WERI-Rb-1 (cell line): ENCODE measurements at regions not wholly inside any gene's neighbourhood (a gene's known extent, or its start where the extent isn't known, plus 50 kb on each side); places are given as distances from the start of the nearest gene placed in this dataset.
"Not testable (repeated sequence)": the region's sequence is repeated elsewhere in the genome, so short reads cannot be mapped to it uniquely, and the experiment has no call there.

Source experiments
- DNase-seq: peaks from one replicate; pipeline ENCODE4 v3.0.0-alpha.2; 2020
- H3K27ac ChIP-seq: fragments of 250-450 bp; sonication (Bioruptor Pico); 2 replicates; pipeline ENCODE4 v1.5.1; 2020; ENCODE audit warnings: mild to moderate bottlenecking, moderate library complexity
- H3K27me3 ChIP-seq: fragments of 250-450 bp; sonication (Bioruptor Pico); 2 replicates; pipeline ENCODE4 v1.5.1; 2021; ENCODE audit warnings: mild to moderate bottlenecking, low read depth, moderate library complexity; ENCODE audit not compliant: insufficient read depth, severe bottlenecking
- H3K36me3 ChIP-seq: fragments of 250-450 bp; sonication (Bioruptor Pico); 2 replicates; pipeline ENCODE4 v1.5.1; 2020; ENCODE audit warnings: mild to moderate bottlenecking, moderate library complexity
- H3K4me3 ChIP-seq: 2 replicates; pipeline ENCODE4 v1.5.1; 2011; ENCODE audit warnings: low read depth, mild to moderate bottlenecking, control low read depth, low read length
- H3K9me3 ChIP-seq: fragments of 250-450 bp; sonication (Bioruptor Pico); 2 replicates; pipeline ENCODE4 v1.5.1; 2021; ENCODE audit warnings: mild to moderate bottlenecking, moderate library complexity; ENCODE audit not compliant: severe bottlenecking
- TF ChIP-seq, protein P1 (sequence below): IDR thresholded peaks from 2 replicates; pipeline ENCODE4 v1.5.1; 2011; ENCODE audit warnings: low read depth, mild to moderate bottlenecking, control low read depth, inconsistent platforms, low read length

DNA sequence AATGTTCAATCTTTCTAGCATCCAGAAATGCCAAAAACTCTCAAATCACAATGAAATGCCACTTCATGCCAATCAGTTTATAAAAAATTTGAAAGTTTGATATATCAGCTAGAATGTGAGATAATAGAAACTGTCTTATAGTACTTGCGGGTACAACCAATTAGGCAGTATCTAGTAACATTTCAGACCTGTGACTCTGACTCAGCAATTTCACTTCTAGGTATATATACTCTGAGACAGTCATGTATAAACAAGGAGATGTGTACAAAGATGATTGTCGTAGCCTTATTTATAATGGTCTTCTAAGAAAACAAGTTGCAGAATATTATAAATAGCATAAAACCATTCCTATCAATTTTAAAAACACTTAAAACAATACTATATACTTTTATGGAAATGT, 252.3 kb upstream of the PODXL start:
- DNase-seq, result no peak
- H3K9me3 ChIP-seq, result no peaks in the 10 kb centered on the region
- TF ChIP-seq, protein P1, sequence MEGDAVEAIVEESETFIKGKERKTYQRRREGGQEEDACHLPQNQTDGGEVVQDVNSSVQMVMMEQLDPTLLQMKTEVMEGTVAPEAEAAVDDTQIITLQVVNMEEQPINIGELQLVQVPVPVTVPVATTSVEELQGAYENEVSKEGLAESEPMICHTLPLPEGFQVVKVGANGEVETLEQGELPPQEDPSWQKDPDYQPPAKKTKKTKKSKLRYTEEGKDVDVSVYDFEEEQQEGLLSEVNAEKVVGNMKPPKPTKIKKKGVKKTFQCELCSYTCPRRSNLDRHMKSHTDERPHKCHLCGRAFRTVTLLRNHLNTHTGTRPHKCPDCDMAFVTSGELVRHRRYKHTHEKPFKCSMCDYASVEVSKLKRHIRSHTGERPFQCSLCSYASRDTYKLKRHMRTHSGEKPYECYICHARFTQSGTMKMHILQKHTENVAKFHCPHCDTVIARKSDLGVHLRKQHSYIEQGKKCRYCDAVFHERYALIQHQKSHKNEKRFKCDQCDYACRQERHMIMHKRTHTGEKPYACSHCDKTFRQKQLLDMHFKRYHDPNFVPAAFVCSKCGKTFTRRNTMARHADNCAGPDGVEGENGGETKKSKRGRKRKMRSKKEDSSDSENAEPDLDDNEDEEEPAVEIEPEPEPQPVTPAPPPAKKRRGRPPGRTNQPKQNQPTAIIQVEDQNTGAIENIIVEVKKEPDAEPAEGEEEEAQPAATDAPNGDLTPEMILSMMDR, result no peak
- no peaks in the 10 kb centered on the region for H3K27me3 ChIP-seq
- H3K27ac ChIP-seq, result no peak overlapping the region
- no peaks in the 10 kb centered on the region for H3K36me3 ChIP-seq
- H3K4me3 ChIP-seq, result no peak overlapping the region

DNA sequence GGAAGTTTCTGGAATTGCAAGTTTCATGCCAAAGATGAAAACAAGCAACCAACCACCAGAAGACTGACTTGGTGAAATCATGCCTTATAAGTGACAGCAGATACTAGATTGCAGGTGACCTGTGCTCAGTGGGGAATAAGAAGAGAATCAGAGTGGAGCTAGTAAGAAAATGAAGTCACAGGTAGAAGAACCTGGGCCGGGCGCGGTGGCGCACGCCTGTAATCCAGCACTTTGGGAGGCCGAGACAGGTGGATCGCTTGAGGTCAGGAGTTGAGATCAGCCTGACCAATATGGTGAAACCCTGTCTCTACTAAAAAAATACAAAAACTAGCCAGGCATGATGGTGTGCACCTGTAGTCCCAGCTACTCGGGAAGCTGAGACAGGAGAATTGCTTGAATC, 251.7 kb upstream of the PODXL start:
- not testable (repeated sequence) for H3K36me3 ChIP-seq, H3K4me3 ChIP-seq, H3K9me3 ChIP-seq, H3K27me3 ChIP-seq, H3K27ac ChIP-seq, DNase-seq

DNA sequence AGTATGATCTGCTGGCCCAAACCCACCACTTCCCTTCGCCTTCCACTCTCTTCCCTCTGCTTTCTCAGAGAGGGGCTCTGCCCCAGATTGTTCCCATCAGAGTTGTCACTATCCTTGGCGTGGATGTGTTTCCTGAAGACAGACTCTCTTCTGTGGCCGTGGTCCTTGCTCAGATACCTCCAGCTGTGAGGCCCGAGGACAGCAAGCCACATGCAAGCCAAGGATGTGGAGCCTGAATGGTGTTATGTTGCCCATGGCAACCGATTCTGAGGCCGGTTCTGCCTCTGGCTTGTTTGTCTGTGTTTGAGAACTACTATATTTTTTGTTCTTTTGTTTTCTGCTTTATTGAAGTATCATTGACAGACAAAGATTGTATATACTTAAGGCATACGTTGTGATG, 247.4 kb upstream of the PODXL start:
- DNase-seq, result no peak
- no peaks in the 10 kb centered on the region for H3K27me3 ChIP-seq
- no peak overlapping the region for H3K27ac ChIP-seq
- TF ChIP-seq, protein P1, result no peak
- H3K9me3 ChIP-seq, result no peaks in the 10 kb centered on the region
- H3K4me3 ChIP-seq, result no peak overlapping the region
- no peaks in the 10 kb centered on the region for H3K36me3 ChIP-seq

DNA sequence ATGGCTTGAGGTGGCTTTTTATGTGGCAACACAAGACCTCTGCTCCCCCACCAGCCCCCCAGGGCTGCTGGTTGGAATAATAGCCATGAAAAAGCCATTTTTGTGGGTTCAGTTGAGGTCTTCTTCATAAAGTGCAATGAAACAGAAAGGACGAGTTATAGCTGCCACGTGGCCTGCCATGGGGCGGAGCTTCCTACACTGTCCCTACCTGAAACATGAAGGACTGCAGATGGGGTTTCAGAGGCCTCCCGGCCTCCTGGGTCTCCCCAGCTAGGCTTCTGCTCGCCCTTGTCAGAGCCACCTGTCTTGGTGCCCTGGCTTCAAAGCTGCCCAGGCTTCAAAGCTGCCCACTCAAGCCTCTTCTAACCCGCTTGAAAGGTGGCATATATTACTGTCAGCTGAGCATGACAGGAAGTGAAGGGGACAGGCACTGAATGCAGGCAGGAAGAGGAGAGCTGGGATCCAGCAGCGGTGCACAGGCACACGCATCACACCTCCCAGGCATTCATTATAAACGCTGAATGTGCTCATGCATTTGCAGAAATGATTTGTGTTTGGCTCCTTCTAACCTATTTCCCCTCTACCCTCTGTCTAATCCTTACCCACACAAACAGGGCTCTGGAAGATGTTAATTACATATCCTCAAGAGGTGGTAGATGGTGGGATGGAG, 245.9 kb upstream of the PODXL start:
- TF ChIP-seq, protein P1, result no peak
- DNase-seq, result no peak
- no peaks in the 10 kb centered on the region for H3K27me3 ChIP-seq
- no peak overlapping the region for H3K4me3 ChIP-seq
- no peaks in the 10 kb centered on the region for H3K9me3 ChIP-seq
- no peaks in the 10 kb centered on the region for H3K36me3 ChIP-seq
- H3K27ac ChIP-seq, result no peak overlapping the region

DNA sequence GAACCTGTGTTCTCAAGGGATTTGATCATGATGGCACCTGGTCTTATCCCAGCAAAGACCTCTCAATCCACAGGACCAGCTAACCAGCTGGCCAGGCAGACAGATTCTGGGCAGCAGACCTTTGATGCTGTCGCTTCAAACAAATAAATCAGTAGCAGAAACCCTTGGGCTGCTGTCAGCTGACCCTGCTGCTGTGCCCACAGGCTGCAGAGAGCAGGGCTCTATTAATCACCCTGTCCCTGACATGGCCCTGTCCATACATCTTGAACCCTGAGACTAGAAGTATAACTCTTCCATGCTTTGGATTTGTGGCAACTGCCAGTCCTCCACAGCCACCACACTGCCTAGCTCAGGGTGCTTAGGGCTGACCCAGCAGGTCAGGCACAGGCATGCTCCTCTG, 244.1 kb upstream of the PODXL start:
- Histone ChIP-seq H3K36me3 (no peaks in the 10 kb centered on the region), H3K4me3 (no peak overlapping the region), H3K27me3 (no peaks in the 10 kb centered on the region), H3K9me3 (no peaks in the 10 kb centered on the region), H3K27ac (no peak overlapping the region)
- peak; percentile 21 for DNase-seq
- TF ChIP-seq, protein P1, result no peak

DNA sequence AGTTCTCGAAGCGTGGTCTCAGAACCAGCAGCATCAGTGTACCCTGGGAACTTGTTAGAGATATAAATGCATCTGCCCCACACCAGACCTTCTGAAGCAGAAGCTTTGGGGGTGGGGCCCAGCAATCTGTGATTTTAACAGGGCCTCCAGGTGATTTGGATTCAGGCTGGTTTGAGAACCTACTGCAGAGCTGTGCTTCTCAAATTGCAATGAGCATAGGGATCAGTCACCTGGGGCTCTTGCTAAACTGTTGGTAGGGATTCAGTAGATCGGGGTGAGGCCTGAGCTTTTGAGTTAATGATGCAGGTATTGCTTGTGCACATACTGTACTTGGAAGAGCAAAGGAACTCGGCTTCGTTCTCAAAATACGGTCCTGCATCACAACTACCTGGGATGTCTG, 243.6 kb upstream of the PODXL start:
- Histone ChIP-seq H3K9me3 (no peaks in the 10 kb centered on the region), H3K4me3 (no peak overlapping the region), H3K27ac (no peak overlapping the region), H3K36me3 (no peaks in the 10 kb centered on the region), H3K27me3 (no peaks in the 10 kb centered on the region)
- DNase-seq, result no peak
- TF ChIP-seq, protein P1, result no peak
